GM23338 (cell line): ENCODE measurements at regions not wholly inside any gene's neighbourhood (a gene's known extent, or its start where the extent isn't known, plus 50 kb on each side); places are given as distances from the start of the nearest gene placed in this dataset.

Experiments used
- ATAC-seq: fragments of 200-7000 bp; cut with Tn5 transposase; 3 replicates; pipeline ENCODE4 v1.9.1; 2020
- DNase-seq: peaks from one replicate; pipeline ENCODE4 v3.0.0-alpha.2; 2015; ENCODE audit warnings: low spot score
- H2AFZ ChIP-seq: fragments of 200-600 bp; sonication (generic); 2 replicates; pipeline ENCODE4 v1.8.0; 2016; ENCODE audit warnings: antibody characterized with exemption, mild to moderate bottlenecking, moderate library complexity
- H3F3A ChIP-seq: fragments of 200-600 bp; sonication (generic); replicated peaks from 2 replicates; pipeline ENCODE4 v1.8.0; 2017; ENCODE audit warnings: antibody characterized with exemption, mixed run types, low read depth
- H3K27ac ChIP-seq: fragments of 200-600 bp; sonication (generic); 2 replicates; pipeline ENCODE4 v1.6.1; 2016; ENCODE audit warnings: low read depth
- H3K27me3 ChIP-seq: fragments of 200-600 bp; sonication (generic); 2 replicates; pipeline ENCODE4 v1.8.0; 2016; ENCODE audit warnings: mild to moderate bottlenecking, mixed run types, moderate library complexity; ENCODE audit not compliant: insufficient read depth
- H3K36me3 ChIP-seq: fragments of 200-600 bp; sonication (generic); 2 replicates; pipeline ENCODE4 v1.8.0; 2016; ENCODE audit warnings: mild to moderate bottlenecking; ENCODE audit not compliant: insufficient read depth
- H3K4me1 ChIP-seq: fragments of 200-600 bp; sonication (generic); 2 replicates; pipeline ENCODE4 v1.8.0; 2016; ENCODE audit warnings: mild to moderate bottlenecking, moderate library complexity; ENCODE audit not compliant: insufficient read depth
- H3K4me2 ChIP-seq: fragments of 200-600 bp; sonication (generic); 2 replicates; pipeline ENCODE4 v1.7.1; 2017; ENCODE audit warnings: mixed run types
- H3K4me3 ChIP-seq: fragments of 200-600 bp; sonication (generic); 2 replicates; pipeline ENCODE4 v1.6.1; 2016; ENCODE audit warnings: mixed run types
- H3K79me2 ChIP-seq: fragments of 200-600 bp; sonication (generic); replicated peaks from 2 replicates; pipeline ENCODE4 v1.8.0; 2017; ENCODE audit warnings: mild to moderate bottlenecking; ENCODE audit not compliant: insufficient read depth
- H3K9me2 ChIP-seq: fragments of 200-600 bp; sonication (generic); 2 replicates; pipeline ENCODE4 v1.8.0; 2017; ENCODE audit not compliant: insufficient read depth
- H4K20me1 ChIP-seq: fragments of 200-600 bp; sonication (generic); replicated peaks from 2 replicates; pipeline ENCODE4 v1.8.0; 2017; ENCODE audit warnings: mild to moderate bottlenecking; ENCODE audit not compliant: insufficient read depth
- H3K27ac Mint-ChIP-seq: 2 replicates; pipeline ENCODE4 v1.8.0; 2020; ENCODE audit warnings: inconsistent platforms, mild to moderate bottlenecking, moderate library complexity, mixed read lengths
- H3K27me3 Mint-ChIP-seq: 3 replicates; pipeline ENCODE4 v1.8.0; 2022; ENCODE audit warnings: low read depth, mild to moderate bottlenecking, moderate library complexity, mixed read lengths, inconsistent platforms; ENCODE audit not compliant: insufficient read depth, poor library complexity
- H3K36me3 Mint-ChIP-seq: 3 replicates; pipeline ENCODE4 v1.8.0; 2021; ENCODE audit warnings: low read depth, mild to moderate bottlenecking, inconsistent platforms, moderate library complexity, mixed read lengths
- H3K4me1 Mint-ChIP-seq: 3 replicates; pipeline ENCODE4 v1.8.0; 2020; ENCODE audit warnings: mild to moderate bottlenecking, inconsistent platforms, mixed read lengths
- H3K4me3 Mint-ChIP-seq: 3 replicates; pipeline ENCODE4 v1.8.0; 2021; ENCODE audit warnings: moderate library complexity, mild to moderate bottlenecking, inconsistent platforms, mixed read lengths
- H3K9me3 Mint-ChIP-seq: 3 replicates; pipeline ENCODE4 v1.8.0; 2020; ENCODE audit warnings: moderate library complexity, mild to moderate bottlenecking, inconsistent platforms, mixed read lengths
- CREB1 ChIP-seq: fragments of 250-450 bp; sonication (Bioruptor Pico); IDR thresholded peaks from 2 replicates; pipeline ENCODE4 v1.5.0; 2020; ENCODE audit warnings: low read depth, mild to moderate bottlenecking, moderate library complexity
- ETS1 ChIP-seq: IDR thresholded peaks from 2 replicates; pipeline ENCODE4 v1.6.1; 2016; ENCODE audit warnings: antibody characterized with exemption
- EZH2 ChIP-seq: fragments of 200-600 bp; sonication (generic); IDR thresholded peaks from one replicate; pipeline ENCODE4 v1.8.0; 2017; ENCODE audit warnings: antibody characterized with exemption, mild to moderate bottlenecking, low read depth; ENCODE audit not compliant: unreplicated experiment
- EZH2phosphoT487 ChIP-seq: fragments of 200-600 bp; sonication (generic); IDR thresholded peaks from one replicate; pipeline ENCODE4 v1.8.1; 2018; ENCODE audit warnings: antibody characterized with exemption; ENCODE audit not compliant: unreplicated experiment
- JUNB ChIP-seq: IDR thresholded peaks from one replicate; pipeline ENCODE4 v1.6.1; 2016; ENCODE audit warnings: antibody characterized with exemption; ENCODE audit not compliant: unreplicated experiment
- NANOG ChIP-seq: IDR thresholded peaks from 2 replicates; pipeline ENCODE4 v1.6.1; 2016; ENCODE audit warnings: antibody characterized with exemption, borderline replicate concordance
- POLR2AphosphoS5 ChIP-seq: IDR thresholded peaks from 2 replicates; pipeline ENCODE4 v1.6.1; 2016; ENCODE audit warnings: antibody characterized with exemption, low read depth
- REST ChIP-seq: IDR thresholded peaks from one replicate; pipeline ENCODE4 v1.6.1; 2018; ENCODE audit warnings: antibody characterized with exemption; ENCODE audit not compliant: unreplicated experiment
- STAT1 ChIP-seq: IDR thresholded peaks from one replicate; pipeline ENCODE4 v1.6.1; 2016; ENCODE audit warnings: antibody characterized with exemption; ENCODE audit not compliant: unreplicated experiment
- ZNF114 ChIP-seq: fragments of 250-450 bp; sonication (Bioruptor Pico); IDR thresholded peaks from 2 replicates; pipeline ENCODE4 v1.5.0; 2020; ENCODE audit warnings: mild to moderate bottlenecking, moderate library complexity
- ZNF331 ChIP-seq: fragments of 250-450 bp; sonication (Bioruptor Pico); IDR thresholded peaks from 2 replicates; pipeline ENCODE4 v1.5.0; 2020; ENCODE audit warnings: low read depth, mild to moderate bottlenecking, moderate library complexity
- TF ChIP-seq, protein P1 (sequence below): fragments of 250-450 bp; sonication (Bioruptor Pico); IDR thresholded peaks from 2 replicates; pipeline ENCODE4 v1.5.0; 2020; ENCODE audit warnings: mild to moderate bottlenecking, moderate library complexity
- TF ChIP-seq, protein P2 (sequence below), 2 experiments: fragments of 200-600 bp in 1 of 2; sonication (generic) in 1 of 2; conservative IDR thresholded peaks; 2 replicates each; pipeline versions ENCODE4 v1.5.1 to v1.6.1; 2016 to 2017; ENCODE audit warnings: antibody characterized with exemption in 2 of 2, low read depth in 2 of 2, mild to moderate bottlenecking in 2 of 2, moderate library complexity in 1 of 2

DNA sequence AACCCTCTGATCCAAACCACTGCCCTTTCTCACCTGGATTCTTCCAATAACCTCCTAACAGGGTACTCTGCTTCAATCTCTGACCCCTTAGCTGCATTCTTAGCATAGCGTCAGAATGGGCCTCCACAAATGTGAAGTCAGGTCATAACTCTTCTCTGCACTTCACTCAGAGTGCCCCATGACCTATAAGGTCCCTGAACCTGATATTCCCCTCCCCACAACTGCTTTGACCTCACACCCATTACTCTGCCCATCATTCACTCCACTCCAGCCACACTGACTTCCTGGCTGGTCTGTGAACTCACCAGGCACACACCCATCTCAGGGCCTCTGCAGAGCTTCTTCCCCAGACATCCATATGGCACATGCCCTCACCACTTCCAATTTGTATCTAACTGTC, 141.9 kb downstream of the ZNF281 start:
- no peak overlapping the region for H3K4me2 ChIP-seq
- H3K27ac ChIP-seq: no peak overlapping the region
- no peaks in the 10 kb centered on the region for H3K36me3 ChIP-seq
- peaks cover 1% of the 10 kb centered on the region for H3K27me3 Mint-ChIP-seq
- H3K9me3 Mint-ChIP-seq: no peaks in the 10 kb centered on the region
- no peaks in the 10 kb centered on the region for H4K20me1 ChIP-seq
- no peak overlapping the region for H3K27ac Mint-ChIP-seq
- TF ChIP-seq, protein P1, sequence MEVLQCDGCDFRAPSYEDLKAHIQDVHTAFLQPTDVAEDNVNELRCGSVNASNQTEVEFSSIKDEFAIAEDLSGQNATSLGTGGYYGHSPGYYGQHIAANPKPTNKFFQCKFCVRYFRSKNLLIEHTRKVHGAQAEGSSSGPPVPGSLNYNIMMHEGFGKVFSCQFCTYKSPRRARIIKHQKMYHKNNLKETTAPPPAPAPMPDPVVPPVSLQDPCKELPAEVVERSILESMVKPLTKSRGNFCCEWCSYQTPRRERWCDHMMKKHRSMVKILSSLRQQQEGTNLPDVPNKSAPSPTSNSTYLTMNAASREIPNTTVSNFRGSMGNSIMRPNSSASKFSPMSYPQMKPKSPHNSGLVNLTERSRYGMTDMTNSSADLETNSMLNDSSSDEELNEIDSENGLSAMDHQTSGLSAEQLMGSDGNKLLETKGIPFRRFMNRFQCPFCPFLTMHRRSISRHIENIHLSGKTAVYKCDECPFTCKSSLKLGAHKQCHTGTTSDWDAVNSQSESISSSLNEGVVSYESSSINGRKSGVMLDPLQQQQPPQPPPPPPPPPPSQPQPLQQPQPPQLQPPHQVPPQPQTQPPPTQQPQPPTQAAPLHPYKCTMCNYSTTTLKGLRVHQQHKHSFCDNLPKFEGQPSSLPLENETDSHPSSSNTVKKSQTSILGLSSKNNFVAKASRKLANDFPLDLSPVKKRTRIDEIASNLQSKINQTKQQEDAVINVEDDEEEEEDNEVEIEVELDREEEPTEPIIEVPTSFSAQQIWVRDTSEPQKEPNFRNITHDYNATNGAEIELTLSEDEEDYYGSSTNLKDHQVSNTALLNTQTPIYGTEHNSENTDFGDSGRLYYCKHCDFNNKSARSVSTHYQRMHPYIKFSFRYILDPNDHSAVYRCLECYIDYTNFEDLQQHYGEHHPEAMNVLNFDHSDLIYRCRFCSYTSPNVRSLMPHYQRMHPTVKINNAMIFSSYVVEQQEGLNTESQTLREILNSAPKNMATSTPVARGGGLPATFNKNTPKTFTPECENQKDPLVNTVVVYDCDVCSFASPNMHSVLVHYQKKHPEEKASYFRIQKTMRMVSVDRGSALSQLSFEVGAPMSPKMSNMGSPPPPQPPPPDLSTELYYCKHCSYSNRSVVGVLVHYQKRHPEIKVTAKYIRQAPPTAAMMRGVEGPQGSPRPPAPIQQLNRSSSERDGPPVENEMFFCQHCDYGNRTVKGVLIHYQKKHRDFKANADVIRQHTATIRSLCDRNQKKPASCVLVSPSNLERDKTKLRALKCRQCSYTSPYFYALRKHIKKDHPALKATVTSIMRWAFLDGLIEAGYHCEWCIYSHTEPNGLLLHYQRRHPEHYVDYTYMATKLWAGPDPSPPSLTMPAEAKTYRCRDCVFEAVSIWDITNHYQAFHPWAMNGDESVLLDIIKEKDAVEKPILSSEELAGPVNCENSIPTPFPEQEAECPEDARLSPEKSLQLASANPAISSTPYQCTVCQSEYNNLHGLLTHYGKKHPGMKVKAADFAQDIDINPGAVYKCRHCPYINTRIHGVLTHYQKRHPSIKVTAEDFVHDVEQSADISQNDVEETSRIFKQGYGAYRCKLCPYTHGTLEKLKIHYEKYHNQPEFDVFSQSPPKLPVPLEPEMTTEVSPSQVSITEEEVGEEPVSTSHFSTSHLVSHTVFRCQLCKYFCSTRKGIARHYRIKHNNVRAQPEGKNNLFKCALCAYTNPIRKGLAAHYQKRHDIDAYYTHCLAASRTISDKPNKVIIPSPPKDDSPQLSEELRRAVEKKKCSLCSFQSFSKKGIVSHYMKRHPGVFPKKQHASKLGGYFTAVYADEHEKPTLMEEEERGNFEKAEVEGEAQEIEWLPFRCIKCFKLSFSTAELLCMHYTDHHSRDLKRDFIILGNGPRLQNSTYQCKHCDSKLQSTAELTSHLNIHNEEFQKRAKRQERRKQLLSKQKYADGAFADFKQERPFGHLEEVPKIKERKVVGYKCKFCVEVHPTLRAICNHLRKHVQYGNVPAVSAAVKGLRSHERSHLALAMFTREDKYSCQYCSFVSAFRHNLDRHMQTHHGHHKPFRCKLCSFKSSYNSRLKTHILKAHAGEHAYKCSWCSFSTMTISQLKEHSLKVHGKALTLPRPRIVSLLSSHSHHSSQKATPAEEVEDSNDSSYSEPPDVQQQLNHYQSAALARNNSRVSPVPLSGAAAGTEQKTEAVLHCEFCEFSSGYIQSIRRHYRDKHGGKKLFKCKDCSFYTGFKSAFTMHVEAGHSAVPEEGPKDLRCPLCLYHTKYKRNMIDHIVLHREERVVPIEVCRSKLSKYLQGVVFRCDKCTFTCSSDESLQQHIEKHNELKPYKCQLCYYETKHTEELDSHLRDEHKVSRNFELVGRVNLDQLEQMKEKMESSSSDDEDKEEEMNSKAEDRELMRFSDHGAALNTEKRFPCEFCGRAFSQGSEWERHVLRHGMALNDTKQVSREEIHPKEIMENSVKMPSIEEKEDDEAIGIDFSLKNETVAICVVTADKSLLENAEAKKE (CRISPR knock-in tag): no peak
- no peak for TF ChIP-seq ZNF114 (CRISPR knock-in tag)
- no peak for TF ChIP-seq STAT1
- TF ChIP-seq ZNF331: no peak
- no peak for TF ChIP-seq NANOG
- no peak for TF ChIP-seq CREB1
- no peak for TF ChIP-seq REST
- TF ChIP-seq EZH2phosphoT487: no peak
- TF ChIP-seq, protein P2, sequence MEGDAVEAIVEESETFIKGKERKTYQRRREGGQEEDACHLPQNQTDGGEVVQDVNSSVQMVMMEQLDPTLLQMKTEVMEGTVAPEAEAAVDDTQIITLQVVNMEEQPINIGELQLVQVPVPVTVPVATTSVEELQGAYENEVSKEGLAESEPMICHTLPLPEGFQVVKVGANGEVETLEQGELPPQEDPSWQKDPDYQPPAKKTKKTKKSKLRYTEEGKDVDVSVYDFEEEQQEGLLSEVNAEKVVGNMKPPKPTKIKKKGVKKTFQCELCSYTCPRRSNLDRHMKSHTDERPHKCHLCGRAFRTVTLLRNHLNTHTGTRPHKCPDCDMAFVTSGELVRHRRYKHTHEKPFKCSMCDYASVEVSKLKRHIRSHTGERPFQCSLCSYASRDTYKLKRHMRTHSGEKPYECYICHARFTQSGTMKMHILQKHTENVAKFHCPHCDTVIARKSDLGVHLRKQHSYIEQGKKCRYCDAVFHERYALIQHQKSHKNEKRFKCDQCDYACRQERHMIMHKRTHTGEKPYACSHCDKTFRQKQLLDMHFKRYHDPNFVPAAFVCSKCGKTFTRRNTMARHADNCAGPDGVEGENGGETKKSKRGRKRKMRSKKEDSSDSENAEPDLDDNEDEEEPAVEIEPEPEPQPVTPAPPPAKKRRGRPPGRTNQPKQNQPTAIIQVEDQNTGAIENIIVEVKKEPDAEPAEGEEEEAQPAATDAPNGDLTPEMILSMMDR (conservative IDR thresholded peaks at IDR 0.05; ENCODE audit: low read depth in 2 of 2): no peak
- no peak for TF ChIP-seq JUNB
- no peak for TF ChIP-seq ETS1
- no peak for TF ChIP-seq EZH2
- no peak for TF ChIP-seq POLR2AphosphoS5
- H3K79me2 ChIP-seq: no peaks in the 10 kb centered on the region
- H3K4me3 Mint-ChIP-seq: no peak overlapping the region
- no peak overlapping the region for H3K4me3 ChIP-seq
- no peak for DNase-seq
- H3F3A ChIP-seq: no peaks in the 10 kb centered on the region
- no peaks in the 10 kb centered on the region; the same call in 1 of the 2 replicates for H3K9me2 ChIP-seq
- H3K36me3 Mint-ChIP-seq: no peaks in the 10 kb centered on the region
- H3K4me1 Mint-ChIP-seq: no peaks in the 10 kb centered on the region
- H3K4me1 ChIP-seq: no peaks in the 10 kb centered on the region
- 0 out of 2 replicates have a peak overlapping the region, but pooled peaks have one; percentile 28 for H2AFZ ChIP-seq
- H3K27me3 ChIP-seq: no peaks in the 10 kb centered on the region
- no peak for ATAC-seq
